GM19043 (cell line): ENCODE measurements at regions not wholly inside any gene's neighbourhood (a gene's known extent, or its start where the extent isn't known, plus 50 kb on each side); places are given as distances from the start of the nearest gene placed in this dataset.

Source experiments
- ATAC-seq: cut with Tn5 transposase; IDR thresholded peaks from one replicate; pipeline ENCODE4 v1.9.1; 2021; ENCODE audit warnings: low read depth; ENCODE audit not compliant: unreplicated experiment

DNA sequence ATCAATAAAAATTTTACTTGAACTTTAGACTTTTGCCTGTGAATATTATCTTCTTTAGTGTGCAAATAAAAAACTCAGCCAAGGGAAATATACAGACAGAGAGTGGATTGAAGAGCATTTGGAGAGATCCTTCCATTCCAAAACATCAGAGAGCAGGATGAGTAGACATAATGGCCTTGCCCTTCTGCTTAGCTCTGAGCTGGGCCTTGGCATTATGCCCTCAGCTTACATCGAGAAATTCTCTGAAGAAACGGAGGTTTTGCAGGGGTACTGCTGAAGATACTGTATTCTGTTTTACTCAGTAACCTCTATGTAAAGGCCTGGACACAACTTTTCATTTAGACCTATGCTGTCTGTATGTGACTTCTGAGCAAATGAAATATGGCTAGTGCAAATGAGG is 317.4 kb downstream of the STIM2 start:
- ATAC-seq: no peak

DNA sequence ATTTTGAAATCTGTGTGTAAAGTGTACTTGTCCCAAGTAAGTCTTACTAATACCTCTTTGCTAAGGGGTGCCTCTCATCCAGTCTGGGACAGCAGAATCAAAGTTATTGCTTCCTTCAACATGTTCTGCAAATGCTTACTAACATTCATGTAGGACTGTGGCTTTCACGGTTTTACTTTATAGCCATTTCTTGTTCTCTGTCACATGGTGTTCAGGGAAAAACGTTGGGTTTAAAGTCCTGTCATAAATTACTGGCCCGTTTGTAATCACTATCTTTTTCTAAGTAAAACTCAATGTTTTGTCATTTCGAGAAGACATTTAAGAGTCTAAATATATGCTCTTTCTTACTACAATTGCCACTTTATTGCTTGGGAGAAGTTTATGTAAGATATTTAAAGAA is 321.1 kb downstream of the STIM2 start:
- no peak for ATAC-seq

DNA sequence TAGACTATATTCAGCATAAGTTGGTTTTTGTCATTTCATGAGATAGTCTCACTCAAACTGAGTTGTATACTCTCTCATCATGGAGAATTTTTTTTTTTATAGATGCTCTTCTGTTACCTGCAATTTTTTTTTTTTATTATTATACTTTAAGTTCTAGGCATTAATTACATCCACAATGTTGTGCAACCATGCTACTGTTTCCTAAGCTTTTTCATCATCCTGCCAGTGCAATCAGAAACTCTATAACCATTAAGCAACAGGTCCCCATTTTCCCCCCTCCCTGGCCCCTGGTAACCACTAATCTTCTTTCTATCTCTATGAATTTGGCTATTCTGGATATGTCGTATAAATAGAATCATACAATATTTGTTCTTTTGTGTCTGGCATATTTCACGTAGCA is 321.6 kb downstream of the STIM2 start:
- no peak for ATAC-seq

DNA sequence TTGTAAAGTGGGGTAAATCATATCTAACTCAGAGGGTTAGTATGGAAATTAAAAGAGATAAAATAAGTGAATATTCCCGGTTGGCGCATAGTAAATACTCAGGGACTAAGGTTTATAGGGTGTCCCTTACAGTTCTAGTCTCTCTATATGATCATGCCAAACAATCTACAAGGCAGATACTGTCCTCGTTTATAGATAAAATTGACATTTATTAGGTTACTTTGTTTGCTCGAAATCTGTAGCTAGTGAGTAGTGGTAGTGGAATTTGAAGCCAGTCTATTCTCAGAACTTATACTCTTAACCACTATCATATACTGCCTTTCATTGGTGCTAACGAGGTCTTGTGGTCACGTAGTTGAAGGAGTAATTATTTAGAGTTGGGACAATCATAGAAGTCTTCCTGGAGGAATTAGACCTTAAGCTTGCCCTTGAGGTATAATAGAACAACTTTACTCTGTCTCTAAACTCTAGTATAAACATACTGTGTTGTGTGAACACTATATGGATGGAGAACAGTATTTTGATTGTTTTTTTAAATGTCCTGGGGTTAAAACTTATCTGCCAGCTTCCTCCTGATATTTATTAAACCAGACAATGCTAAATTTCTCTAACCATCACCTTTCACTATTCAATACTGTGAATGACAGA is 324.0 kb downstream of the STIM2 start:
- ATAC-seq: no peak

DNA sequence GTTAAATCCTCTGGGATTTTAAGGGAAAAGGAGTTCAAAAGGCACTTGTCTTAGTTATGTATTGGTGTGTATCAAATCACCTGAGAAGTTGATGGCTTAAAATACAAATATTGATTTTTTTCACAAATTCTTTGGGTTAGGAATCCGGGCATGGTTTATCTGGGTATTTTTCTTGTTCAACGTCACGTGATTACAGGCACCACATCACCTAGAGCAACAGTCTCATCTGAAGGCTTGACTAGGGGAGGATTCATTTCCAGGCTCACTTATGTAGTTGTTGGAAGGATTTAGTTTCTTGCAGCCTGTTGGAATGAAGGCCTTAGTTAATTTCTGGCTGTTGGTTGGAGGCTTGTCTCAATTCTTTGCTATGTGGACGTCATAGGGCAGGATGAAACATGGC is 326.1 kb downstream of the STIM2 start:
- ATAC-seq: no peak

DNA sequence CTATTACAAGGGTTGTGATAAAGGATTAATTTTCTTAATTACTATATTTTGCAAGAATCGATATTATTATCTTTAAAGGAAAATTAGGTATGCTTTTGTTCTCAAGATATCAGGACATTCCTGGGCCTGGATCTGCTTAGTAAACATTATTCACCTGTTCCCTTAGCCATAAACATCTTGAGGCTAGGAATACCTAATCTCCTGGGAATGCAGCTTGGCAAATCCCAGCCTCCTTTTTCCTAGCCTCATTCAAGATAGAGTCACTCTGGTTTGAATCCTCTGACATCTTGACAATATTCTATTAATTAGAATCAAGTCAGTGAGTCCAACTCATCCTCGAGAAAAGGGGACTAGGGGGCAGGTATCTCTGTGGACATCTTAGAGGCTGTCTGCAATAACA is 327.1 kb downstream of the STIM2 start:
- ATAC-seq: no peak

DNA sequence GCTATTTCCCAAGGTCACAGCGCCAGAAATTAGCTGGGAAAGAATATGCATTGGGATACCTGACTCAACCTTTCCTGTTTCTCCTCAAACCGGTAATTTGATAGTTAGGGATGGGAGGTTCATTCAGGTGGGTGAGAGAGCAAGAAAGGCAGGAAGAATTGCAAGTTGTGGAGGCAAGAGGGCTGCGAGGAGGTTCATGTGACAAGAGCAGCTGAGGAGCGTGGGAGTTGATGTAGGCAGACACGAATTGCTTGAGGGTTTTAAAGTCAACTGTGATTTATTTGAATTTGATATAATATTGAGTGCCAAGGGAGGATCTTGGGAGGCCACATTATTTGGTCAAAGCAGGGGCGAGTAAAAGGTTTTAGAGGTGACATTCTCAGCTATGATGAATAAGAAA is 329.0 kb downstream of the STIM2 start:
- no peak for ATAC-seq

DNA sequence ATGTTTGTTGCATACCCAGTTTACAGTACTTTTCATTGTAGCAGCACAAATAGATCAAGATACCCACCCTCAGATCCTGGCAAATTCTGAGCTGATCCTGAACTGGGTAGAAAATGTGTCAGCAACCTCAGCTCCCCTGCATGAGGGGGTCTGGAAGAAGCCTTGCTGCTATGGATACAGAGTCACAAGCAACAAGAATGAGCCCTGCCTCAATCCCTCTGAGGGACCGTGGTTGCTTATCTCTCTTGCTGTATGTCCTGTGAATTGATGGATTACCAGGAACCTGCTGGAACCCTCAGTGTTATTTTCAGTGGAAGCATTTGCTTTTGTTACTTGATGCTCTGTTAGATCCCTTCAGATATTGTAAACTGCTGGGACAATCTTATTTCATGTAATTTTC is 331.0 kb downstream of the STIM2 start:
- ATAC-seq: no peak

DNA sequence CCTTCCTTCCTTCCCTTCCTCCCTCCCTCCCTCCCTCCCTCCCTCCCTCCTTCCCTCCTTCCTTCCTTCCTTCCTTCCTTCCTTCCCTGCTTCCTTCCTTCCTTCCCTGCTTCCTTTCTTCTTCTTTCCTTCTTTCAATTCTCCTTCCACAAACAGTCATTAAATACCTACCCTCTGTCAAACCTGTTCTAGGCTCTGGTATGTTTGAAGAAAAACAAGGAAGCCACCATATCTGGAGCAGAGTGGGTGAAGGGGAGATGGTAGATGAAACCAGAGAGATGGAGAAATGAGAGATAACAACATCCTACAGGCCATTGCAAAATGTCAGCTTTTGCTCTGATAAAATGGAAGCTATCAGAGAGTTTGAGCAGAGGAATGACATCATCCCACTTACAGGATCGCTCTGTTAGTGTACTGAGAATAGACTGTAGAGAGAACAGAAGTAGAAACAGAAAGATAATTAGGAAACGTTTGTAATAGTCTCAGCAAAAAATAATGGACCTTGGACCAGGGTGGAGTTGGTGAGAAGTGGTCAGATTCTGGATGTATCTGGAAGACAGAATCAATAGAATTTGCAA is 334.0 kb downstream of the STIM2 start:
- no peak for ATAC-seq

DNA sequence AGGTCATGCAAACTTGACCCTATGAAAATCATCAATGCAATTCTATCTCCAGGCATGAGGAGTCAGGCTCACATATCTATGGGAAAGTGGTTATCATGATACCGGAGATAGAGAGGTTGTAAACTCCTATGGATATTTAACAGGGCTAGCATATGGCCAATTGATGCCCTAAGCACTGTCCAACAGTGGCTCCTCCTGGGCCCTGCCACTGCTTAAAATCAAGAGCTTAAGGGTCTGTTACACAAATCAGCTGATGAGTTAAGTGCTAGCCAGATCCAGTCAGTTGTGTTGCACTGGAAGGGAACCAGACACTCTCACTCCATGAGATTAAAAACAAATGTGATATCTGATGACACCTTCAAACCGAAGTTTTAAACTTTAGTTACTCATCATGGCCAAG is 337.6 kb downstream of the STIM2 start:
- ATAC-seq: no peak

DNA sequence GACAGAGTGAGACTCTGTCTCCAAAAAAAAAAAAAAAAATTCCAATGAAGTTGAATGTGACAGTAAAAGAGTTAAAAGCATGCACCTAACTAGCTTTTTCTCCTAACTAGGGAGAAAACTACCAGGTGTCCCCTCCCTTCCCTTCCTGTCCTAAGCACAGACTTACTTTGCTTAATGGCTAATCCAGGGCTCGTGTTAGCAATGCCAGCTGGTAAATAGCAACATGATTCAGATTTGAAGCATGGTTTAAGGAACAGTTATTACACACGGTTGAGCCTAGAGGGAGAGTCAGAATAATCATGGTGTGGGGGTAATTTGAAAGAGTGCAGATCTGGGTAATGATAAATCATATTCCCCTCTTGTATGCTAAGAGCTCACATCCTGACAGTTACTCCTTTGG is 338.3 kb downstream of the STIM2 start:
- ATAC-seq: no peak

DNA sequence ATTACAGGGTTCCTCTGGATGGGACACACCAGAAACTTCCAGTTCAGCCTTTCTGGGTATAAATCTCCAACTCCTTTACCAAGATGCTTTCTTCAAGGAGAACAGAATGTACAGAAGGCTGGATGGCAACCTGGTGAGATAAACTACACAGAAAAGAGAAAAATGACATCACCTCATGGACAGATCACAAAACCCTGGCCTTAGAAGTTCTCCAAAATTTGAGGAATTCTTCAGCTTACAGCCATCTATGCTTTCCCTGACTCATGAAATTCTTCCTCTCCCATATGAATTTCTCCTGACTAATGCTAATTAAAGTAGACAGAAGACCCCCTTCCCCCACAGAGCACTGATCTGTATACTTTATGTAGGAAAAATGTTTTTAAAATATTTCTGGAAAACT is 345.4 kb downstream of the STIM2 start:
- no peak for ATAC-seq

DNA sequence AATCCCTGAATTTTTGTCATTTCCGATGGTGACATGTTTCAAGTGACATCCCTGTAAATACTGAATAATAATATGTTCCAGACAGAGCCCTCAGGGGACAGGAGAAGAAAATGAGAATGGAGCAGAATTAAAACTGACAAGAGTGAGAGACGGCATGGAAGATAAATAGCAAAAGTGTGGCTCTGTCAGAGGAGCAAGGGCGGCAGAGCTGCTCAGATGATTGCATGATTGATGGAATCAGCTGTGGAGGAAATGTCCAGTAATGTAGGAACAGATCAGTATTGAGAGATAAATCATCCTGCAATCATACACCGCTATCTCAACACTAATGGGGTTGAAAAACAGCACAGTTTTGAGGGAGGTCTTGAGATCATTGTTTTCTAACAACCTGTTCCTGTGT is 350.3 kb downstream of the STIM2 start:
- ATAC-seq: no peak

DNA sequence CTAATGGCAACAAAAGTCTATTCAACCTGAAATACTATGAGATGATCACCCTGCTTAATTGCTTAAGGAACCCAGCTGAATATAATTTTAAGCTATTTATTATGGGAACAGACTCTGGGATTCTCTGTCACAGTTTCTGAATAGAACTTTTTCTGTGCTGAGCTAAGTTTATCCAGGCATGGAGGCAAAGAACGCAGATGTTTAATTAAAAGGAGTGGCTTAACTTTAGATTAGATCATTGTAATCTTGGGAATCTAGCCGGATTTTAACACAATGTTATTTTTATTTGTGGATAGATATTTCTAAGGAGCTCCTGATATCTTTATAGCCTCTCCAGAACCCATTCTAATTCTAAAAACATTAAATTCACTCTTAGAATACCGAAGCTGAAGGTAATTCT is 353.4 kb downstream of the STIM2 start:
- ATAC-seq: no peak

DNA sequence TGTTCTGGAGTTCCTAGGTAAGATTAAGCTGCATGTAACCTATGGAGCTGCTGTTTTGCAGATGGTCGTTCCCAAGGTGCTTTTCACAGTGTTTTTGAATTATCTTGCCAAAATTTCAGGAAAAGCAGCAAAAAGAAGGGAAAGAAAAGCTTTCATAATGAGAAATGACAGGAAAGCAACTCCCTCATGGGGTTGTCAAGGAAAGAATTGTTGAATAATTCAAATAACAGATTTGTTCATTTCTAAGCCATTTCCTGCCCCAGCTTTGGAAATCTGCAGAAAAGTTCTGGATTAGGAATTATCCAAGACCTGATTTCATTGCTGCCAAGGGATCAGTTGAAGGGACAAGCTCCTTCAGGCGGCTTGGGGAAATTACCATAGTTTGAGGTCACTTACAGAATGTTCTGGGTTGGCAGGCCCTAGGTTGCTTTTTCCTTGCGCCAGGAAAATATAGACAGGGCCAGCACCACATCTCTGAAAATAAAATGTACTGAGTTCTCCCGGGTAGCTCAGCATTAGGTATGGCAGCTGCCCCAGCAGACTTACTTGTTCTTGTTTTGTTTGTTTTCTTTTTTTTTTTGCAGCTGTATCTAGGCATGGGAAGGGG is 354.7 kb downstream of the STIM2 start:
- ATAC-seq: no peak

DNA sequence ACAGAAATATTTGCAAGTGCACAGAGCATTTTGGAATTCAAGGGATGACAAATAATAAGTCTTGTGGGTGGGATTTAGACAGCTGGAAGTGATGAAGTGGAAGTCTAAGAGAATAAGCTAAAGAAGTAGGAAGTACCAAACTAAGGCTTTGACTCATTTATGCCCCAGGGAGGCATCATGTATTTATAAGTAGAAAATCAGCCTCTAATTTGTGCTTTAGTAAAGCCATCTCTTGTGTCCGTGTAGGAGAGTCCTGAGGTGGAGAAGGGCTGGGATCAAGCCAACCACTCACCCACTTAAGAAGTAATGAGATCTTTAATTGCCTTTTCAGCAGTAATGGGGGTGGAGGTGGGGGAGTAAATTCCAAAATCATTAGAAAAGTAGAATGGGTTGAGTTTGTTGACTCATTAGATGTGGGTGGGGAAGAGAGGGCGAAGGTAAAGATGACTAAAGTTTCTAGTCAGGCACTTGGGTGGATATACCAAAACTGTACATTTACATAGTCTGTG is 356.7 kb downstream of the STIM2 start:
- ATAC-seq: no peak

DNA sequence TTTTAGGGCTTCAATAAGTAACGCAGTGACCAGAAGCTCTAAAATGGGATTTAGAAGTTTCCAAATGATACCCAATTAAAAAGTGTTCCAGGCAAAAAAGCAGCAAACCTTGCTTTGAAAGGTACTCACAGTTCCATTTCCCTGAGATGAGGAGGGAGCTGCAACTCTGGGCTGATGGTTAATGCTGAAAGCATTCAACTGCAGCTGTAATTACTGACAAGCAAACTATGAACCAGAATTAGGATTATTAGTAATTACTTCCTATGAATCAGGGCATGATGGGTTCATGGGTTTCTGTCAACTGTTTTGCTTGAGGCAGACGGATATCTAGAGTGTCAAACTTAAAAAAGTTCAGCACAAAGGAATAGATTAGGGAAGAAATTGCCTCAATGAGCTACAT is 357.4 kb downstream of the STIM2 start:
- no peak for ATAC-seq

DNA sequence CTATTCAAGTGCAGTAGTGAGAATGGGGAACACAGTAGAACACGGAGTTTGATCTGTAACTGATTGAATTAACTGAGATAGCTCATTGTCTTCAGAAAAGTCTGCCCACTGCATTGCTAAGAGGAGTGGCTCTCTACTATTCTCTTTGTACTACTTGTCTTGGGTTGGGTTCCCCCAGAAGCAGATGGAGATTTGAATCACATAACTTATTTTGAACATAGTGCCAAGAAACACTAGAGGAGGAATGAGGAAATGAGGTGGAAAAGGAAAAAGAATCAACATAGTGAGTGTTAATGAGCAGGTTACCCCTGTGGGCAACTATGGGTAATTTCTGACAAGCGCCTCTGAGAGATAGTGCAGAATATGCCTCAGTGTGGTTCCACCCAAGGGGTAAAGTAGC is 362.7 kb downstream of the STIM2 start:
- ATAC-seq: no peak

DNA sequence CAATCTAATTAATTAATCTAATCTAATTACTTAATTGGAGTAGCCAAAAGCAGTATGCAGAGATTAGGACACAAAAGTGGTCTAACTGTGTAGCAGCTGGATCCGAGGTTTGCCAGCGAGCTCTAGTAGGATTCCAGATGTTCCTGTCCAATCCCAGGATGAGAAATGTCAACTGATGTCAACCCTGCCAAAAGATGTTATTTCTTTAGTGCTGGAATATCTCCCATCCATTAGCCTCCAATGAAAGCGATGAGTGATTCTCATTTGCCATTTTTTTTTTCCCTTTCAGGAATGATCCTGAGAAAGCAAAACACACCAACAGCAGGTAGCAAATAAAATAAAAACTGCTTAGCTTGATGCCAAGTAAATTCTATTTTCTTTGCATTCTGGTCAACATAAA is 372.9 kb downstream of the STIM2 start:
- no peak for ATAC-seq

DNA sequence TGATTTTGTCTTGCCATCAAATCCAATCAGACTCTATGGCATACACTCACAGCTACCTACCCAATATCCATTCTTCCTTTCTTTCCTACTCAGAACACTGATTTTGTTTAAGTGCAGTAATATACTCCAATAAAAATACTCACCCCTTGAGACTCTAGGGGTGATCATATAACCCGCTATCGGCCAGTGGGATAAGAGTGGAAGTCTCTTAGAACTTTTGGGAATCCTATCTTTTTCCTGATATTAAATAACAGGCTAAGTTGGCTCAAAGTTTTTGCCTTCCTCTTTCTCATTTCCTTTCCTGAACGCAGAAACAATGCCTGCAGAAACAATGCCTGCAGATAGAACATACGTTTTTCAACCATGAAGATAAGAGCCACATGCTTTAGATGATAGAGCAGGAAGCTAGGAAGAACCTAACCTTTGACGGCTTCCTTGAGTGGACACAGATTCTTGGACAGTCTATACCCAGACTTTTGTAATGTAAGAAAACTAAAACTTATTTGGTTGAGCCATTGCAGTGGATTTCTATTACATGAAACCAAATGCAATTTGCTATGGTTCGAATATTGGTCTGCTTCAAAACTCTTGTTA is 373.8 kb downstream of the STIM2 start:
- ATAC-seq: no peak

DNA sequence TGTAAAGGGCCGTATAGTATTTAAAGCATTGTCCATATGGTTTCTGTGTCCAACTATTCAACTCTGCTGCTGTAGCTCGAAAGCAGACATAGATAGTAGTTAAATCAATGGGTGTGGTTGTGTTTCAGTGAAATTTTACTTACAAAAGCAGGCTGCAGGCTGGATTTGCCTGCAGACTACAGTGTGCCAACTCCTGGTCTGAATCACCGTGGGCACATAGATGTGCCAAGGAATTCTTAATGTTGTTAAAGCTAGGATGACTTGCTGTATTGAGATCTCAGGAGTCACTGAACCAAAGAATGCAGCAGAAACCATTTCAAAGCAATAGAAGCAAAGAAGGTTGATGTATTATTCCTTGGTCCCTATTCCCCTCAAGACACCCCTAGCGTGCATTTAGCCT is 379.0 kb downstream of the STIM2 start:
- no peak for ATAC-seq

DNA sequence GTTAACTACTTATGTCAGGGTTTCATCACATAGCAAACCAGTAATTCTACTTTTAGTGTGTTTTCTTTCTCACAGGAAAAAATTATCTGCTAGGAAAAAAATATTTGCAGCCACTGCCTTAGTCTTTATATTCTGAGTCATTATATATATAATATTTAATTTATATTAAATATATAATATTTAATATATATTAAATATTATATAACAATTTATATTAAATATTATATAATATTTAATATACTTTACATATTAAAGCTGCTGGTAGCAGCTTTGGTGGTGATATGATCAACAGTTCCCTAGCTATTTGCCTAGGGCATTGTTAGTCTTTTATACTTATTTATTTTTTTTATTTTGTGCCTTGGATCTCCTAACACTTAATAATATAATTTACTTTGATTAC is 381.6 kb downstream of the STIM2 start:
- ATAC-seq: no peak
